Calu3 (cell line): ENCODE measurements at regions not wholly inside any gene's neighbourhood (a gene's known extent, or its start where the extent isn't known, plus 50 kb on each side); places are given as distances from the start of the nearest gene placed in this dataset.

Experiments used
- BruUV-seq: library from RNA; stranded (reverse); fragments of 400-500 nt; replicated peaks from 2 replicates; lab custom pipeline; 2021; lab: Mats Ljungman, UMichigan
- CTCF ChIA-PET: fragments of 300-600 bp; sonication (Branson Sonifier 250); formaldehyde crosslinking; loops from one replicate; lab custom pipeline; 2022; ENCODE audit warnings: antibody characterized with exemption; lab: Charles Lee
- DNase-seq: peaks from one replicate; pipeline ENCODE4 v3.0.0; 2022
- H3K27ac Mint-ChIP-seq: one replicate; pipeline ENCODE4 v1.8.0; 2022; ENCODE audit warnings: mixed read lengths; ENCODE audit not compliant: unreplicated experiment
- H3K27me3 Mint-ChIP-seq: one replicate; pipeline ENCODE4 v1.8.0; 2022; ENCODE audit warnings: mixed read lengths; ENCODE audit not compliant: unreplicated experiment
- H3K36me3 Mint-ChIP-seq: one replicate; pipeline ENCODE4 v1.8.0; 2022; ENCODE audit warnings: mild to moderate bottlenecking, moderate library complexity, mixed read lengths; ENCODE audit not compliant: insufficient read depth, unreplicated experiment
- H3K4me1 Mint-ChIP-seq: one replicate; pipeline ENCODE4 v1.8.0; 2022; ENCODE audit warnings: mild to moderate bottlenecking, low read depth, mixed read lengths; ENCODE audit not compliant: unreplicated experiment
- H3K4me3 Mint-ChIP-seq: one replicate; pipeline ENCODE4 v1.8.0; 2022; ENCODE audit warnings: mild to moderate bottlenecking, low read depth, moderate library complexity, mixed read lengths; ENCODE audit not compliant: unreplicated experiment
- H3K9me3 Mint-ChIP-seq: one replicate; pipeline ENCODE4 v1.8.0; 2022; ENCODE audit warnings: low read depth, mixed read lengths; ENCODE audit not compliant: unreplicated experiment
- CTCF ChIP-seq: fragments of 200-600 bp; IDR thresholded peaks from one replicate; pipeline ENCODE4 v1.8.0; 2022; ENCODE audit warnings: antibody characterized with exemption; ENCODE audit not compliant: unreplicated experiment
- intact Hi-C: fragments of 100-400 bp; cut with micrococcal nuclease; formaldehyde crosslinking; loops from one replicate; pipeline ENCODE4 v1.10.0; 2022; ENCODE audit not compliant: unreplicated experiment

- Mint-ChIP-seq H3K4me1 (no peaks in the 10 kb centered on the region), H3K27me3 (no peaks in the 10 kb centered on the region), H3K4me3 (no peak overlapping the region), H3K9me3 (peaks cover 2% of the 10 kb centered on the region), H3K36me3 (no peaks in the 10 kb centered on the region), H3K27ac (no peak overlapping the region)
- DNase-seq, result no peak
- CTCF ChIA-PET, result no interaction called here
- intact Hi-C loops, result no loop called here
- BruUV-seq, result no TSS peak
- TF ChIP-seq CTCF, result no peak
Observed at GRCh38 chr4:132955146-132955545, 193.9 kb upstream of the PCDH10 start.

GRCh38 chr4:132956962-132957361 is 192.1 kb upstream of the PCDH10 start:
- CTCF ChIA-PET, result no interaction called here
- BruUV-seq, result no TSS peak
- no peak for TF ChIP-seq CTCF
- intact Hi-C loops, result no loop called here
- Mint-ChIP-seq H3K27me3 (no peaks in the 10 kb centered on the region), H3K4me3 (no peak overlapping the region), H3K27ac (no peak overlapping the region), H3K36me3 (no peaks in the 10 kb centered on the region), H3K9me3 (peaks cover 2% of the 10 kb centered on the region), H3K4me1 (no peaks in the 10 kb centered on the region)
- no peak for DNase-seq

- no TSS peak for BruUV-seq
- Mint-ChIP-seq H3K4me3 (no peak overlapping the region), H3K9me3 (peaks cover 2% of the 10 kb centered on the region), H3K27ac (no peak overlapping the region), H3K4me1 (no peaks in the 10 kb centered on the region), H3K27me3 (no peaks in the 10 kb centered on the region), H3K36me3 (no peaks in the 10 kb centered on the region)
- TF ChIP-seq CTCF, result no peak
- intact Hi-C loops, result no loop called here
- no peak for DNase-seq
- CTCF ChIA-PET, result no interaction called here
Observed at GRCh38 chr4:132958457-132959263, 190.4 kb upstream of the PCDH10 start.

GRCh38 chr4:132981611-132982010 is 167.5 kb upstream of the PCDH10 start:
- DNase-seq, result no peak
- TF ChIP-seq CTCF, result no peak
- Mint-ChIP-seq H3K9me3 (no peaks in the 10 kb centered on the region), H3K36me3 (no peaks in the 10 kb centered on the region), H3K27me3 (no peaks in the 10 kb centered on the region), H3K4me3 (no peak overlapping the region), H3K4me1 (no peaks in the 10 kb centered on the region), H3K27ac (no peak overlapping the region)
- CTCF ChIA-PET, result no interaction called here
- no TSS peak for BruUV-seq
- intact Hi-C loops, result no loop called here
